GM23248 (cell line): ENCODE measurements at regions not wholly inside any gene's neighbourhood (a gene's known extent, or its start where the extent isn't known, plus 50 kb on each side); places are given as distances from the start of the nearest gene placed in this dataset.

Experiments
- DNase-seq: peaks from one replicate; pipeline ENCODE4 v3.0.0-alpha.2; 2015
- H2AFZ ChIP-seq: fragments of 200-600 bp; sonication (generic); 2 replicates; pipeline ENCODE4 v1.6.1; 2016; ENCODE audit warnings: antibody characterized with exemption
- H3F3A ChIP-seq: fragments of 200-600 bp; sonication (generic); 2 replicates; pipeline ENCODE4 v1.6.1; 2016; ENCODE audit warnings: mild to moderate bottlenecking, antibody characterized with exemption, mixed run types; ENCODE audit not compliant: insufficient read depth
- H3K27ac ChIP-seq: fragments of 200-600 bp; sonication (generic); 2 replicates; pipeline ENCODE4 v1.5.1; 2016; ENCODE audit warnings: mild to moderate bottlenecking
- H3K27me3 ChIP-seq: fragments of 200-600 bp; sonication (generic); replicated peaks from 2 replicates; pipeline ENCODE4 v1.6.1; 2016; ENCODE audit warnings: mild to moderate bottlenecking; ENCODE audit not compliant: insufficient read depth
- H3K36me3 ChIP-seq: fragments of 200-600 bp; sonication (generic); 2 replicates; pipeline ENCODE4 v1.6.1; 2016; ENCODE audit warnings: low read depth, mild to moderate bottlenecking
- H3K4me1 ChIP-seq: fragments of 200-600 bp; sonication (generic); 2 replicates; pipeline ENCODE4 v1.6.1; 2016; ENCODE audit warnings: mild to moderate bottlenecking; ENCODE audit not compliant: insufficient read depth
- H3K4me2 ChIP-seq: fragments of 200-600 bp; sonication (generic); one replicate; pipeline ENCODE4 v1.6.1; 2016; ENCODE audit warnings: mild to moderate bottlenecking; ENCODE audit not compliant: unreplicated experiment
- H3K4me3 ChIP-seq: fragments of 200-600 bp; sonication (generic); 2 replicates; pipeline ENCODE4 v1.5.1; 2016; ENCODE audit warnings: mild to moderate bottlenecking
- H3K79me2 ChIP-seq: fragments of 200-600 bp; sonication (generic); 2 replicates; pipeline ENCODE4 v1.6.1; 2016; ENCODE audit warnings: mild to moderate bottlenecking; ENCODE audit not compliant: insufficient read depth
- H3K9ac ChIP-seq: fragments of 200-600 bp; sonication (generic); 2 replicates; pipeline ENCODE4 v1.6.1; 2016; ENCODE audit warnings: mild to moderate bottlenecking
- H3K9me2 ChIP-seq: fragments of 200-600 bp; sonication (generic); 2 replicates; pipeline ENCODE4 v1.6.1; 2016; ENCODE audit warnings: mixed run types, mild to moderate bottlenecking, moderate library complexity; ENCODE audit not compliant: insufficient read depth
- H3K9me3 ChIP-seq: fragments of 200-600 bp; sonication (generic); one replicate; pipeline ENCODE4 v1.6.1; 2017; ENCODE audit warnings: low read depth
- H4K20me1 ChIP-seq: fragments of 200-600 bp; sonication (generic); 2 replicates; pipeline ENCODE4 v1.6.0; 2016; ENCODE audit not compliant: insufficient read depth
- EZH2 ChIP-seq: fragments of 200-600 bp; sonication (generic); IDR thresholded peaks from 2 replicates; pipeline ENCODE4 v1.6.1; 2018; ENCODE audit warnings: antibody characterized with exemption, mild to moderate bottlenecking; ENCODE audit not compliant: insufficient read depth, poor library complexity, severe bottlenecking
- EZH2phosphoT487 ChIP-seq: fragments of 200-600 bp; sonication (generic); IDR thresholded peaks from 2 replicates; pipeline ENCODE4 v1.6.1; 2018; ENCODE audit warnings: antibody characterized with exemption, moderate library complexity, mild to moderate bottlenecking, low read depth; ENCODE audit not compliant: insufficient read depth
- WGBS, 2 experiments: methylation state at CpG; one replicate each; pipeline ENCODE4 v1.1.6; 2015 to 2017; ENCODE audit warnings: low lambda C conversion rate in 2 of 2, low coverage in 1 of 2; ENCODE audit errors: missing lambda C conversion rate in 2 of 2; 5-methylcytosine and 5-hydroxymethylcytosine counted together
- in situ Hi-C: fragments of 300-500 bp; cut with MboI; formaldehyde crosslinking; loops from 2 replicates; pipeline ENCODE4 v1.15.0; 2020

GRCh38 chr6:51459958-51460357 lies 627.5 kb downstream of the PKHD1 start:
- no peaks in the 10 kb centered on the region for H3K79me2 ChIP-seq
- H3K4me2 ChIP-seq = no peak overlapping the region
- no peak for DNase-seq
- H3K27me3 ChIP-seq = no peaks in the 10 kb centered on the region
- no peaks in the 10 kb centered on the region for H3K9me3 ChIP-seq
- WGBS, 2 experiments = 7 to 11% methylated on average over 2 of the region's 2 CpGs
- no peaks in the 10 kb centered on the region for H3K4me1 ChIP-seq
- no peak for TF ChIP-seq EZH2
- TF ChIP-seq EZH2phosphoT487 = no peak
- no peaks in the 10 kb centered on the region for H3K36me3 ChIP-seq
- no peak overlapping the region for H3K9ac ChIP-seq
- no peak overlapping the region for H3K27ac ChIP-seq
- no peak overlapping the region for H2AFZ ChIP-seq
- H3K4me3 ChIP-seq = no peak overlapping the region
- no peaks in the 10 kb centered on the region for H3K9me2 ChIP-seq
- in situ Hi-C loops = no loop called here
- H3F3A ChIP-seq = no peaks in the 10 kb centered on the region
- H4K20me1 ChIP-seq = no peaks in the 10 kb centered on the region

GRCh38 chr6:51462896-51463295 lies 624.5 kb downstream of the PKHD1 start:
- H3K9me3 ChIP-seq = no peaks in the 10 kb centered on the region
- no peaks in the 10 kb centered on the region for H3K79me2 ChIP-seq
- H3K4me1 ChIP-seq = no peaks in the 10 kb centered on the region
- H3K27me3 ChIP-seq = no peaks in the 10 kb centered on the region
- no peaks in the 10 kb centered on the region for H4K20me1 ChIP-seq
- no peaks in the 10 kb centered on the region for H3F3A ChIP-seq
- no peak for DNase-seq
- H3K4me2 ChIP-seq = no peak overlapping the region
- in situ Hi-C loops = no loop called here
- no peak overlapping the region for H3K4me3 ChIP-seq
- no peak overlapping the region for H3K27ac ChIP-seq
- no peak overlapping the region for H3K9ac ChIP-seq
- no peaks in the 10 kb centered on the region for H3K9me2 ChIP-seq
- no peak overlapping the region for H2AFZ ChIP-seq
- TF ChIP-seq EZH2 (no peak), EZH2phosphoT487 (no peak)
- H3K36me3 ChIP-seq = no peaks in the 10 kb centered on the region

GRCh38 chr6:51463321-51463720 lies 624.1 kb downstream of the PKHD1 start:
- no peaks in the 10 kb centered on the region for H3K79me2 ChIP-seq
- H3K4me1 ChIP-seq = no peaks in the 10 kb centered on the region
- H3K9me3 ChIP-seq = no peaks in the 10 kb centered on the region
- TF ChIP-seq EZH2phosphoT487 (no peak), EZH2 (no peak)
- in situ Hi-C loops = no loop called here
- H3K9ac ChIP-seq = no peak overlapping the region
- no peak overlapping the region for H3K4me3 ChIP-seq
- H3K27ac ChIP-seq = no peak overlapping the region
- H3K27me3 ChIP-seq = no peaks in the 10 kb centered on the region
- no peak overlapping the region for H2AFZ ChIP-seq
- 22 to 23% methylated on average over 2 of the region's 2 CpGs for WGBS, 2 experiments
- H3K36me3 ChIP-seq = no peaks in the 10 kb centered on the region
- no peaks in the 10 kb centered on the region for H4K20me1 ChIP-seq
- no peaks in the 10 kb centered on the region for H3K9me2 ChIP-seq
- no peak for DNase-seq
- no peak overlapping the region for H3K4me2 ChIP-seq
- no peaks in the 10 kb centered on the region for H3F3A ChIP-seq

- Histone ChIP-seq H3K4me1 (no peaks in the 10 kb centered on the region), H3K9ac (no peak overlapping the region), H3K9me2 (no peaks in the 10 kb centered on the region), H3K36me3 (no peaks in the 10 kb centered on the region), H3K4me3 (no peak overlapping the region), H3K27ac (no peak overlapping the region), H4K20me1 (no peaks in the 10 kb centered on the region), H3K79me2 (no peaks in the 10 kb centered on the region), H3K4me2 (no peak overlapping the region), H3K27me3 (no peaks in the 10 kb centered on the region), H2AFZ (no peak overlapping the region), H3F3A (no peaks in the 10 kb centered on the region), H3K9me3 (no peaks in the 10 kb centered on the region)
- in situ Hi-C loops = no loop called here
- 29% methylated on average over 1 of the region's 1 CpG for WGBS, 2 experiments
- TF ChIP-seq EZH2 = no peak
- no peak for TF ChIP-seq EZH2phosphoT487
- DNase-seq = no peak
Measured at GRCh38 chr6:51464956-51465355, 622.5 kb downstream of the PKHD1 start.

GRCh38 chr6:51466427-51466826 lies 621.0 kb downstream of the PKHD1 start:
- Histone ChIP-seq H3K4me1 (no peaks in the 10 kb centered on the region), H3K79me2 (no peaks in the 10 kb centered on the region), H3K27me3 (no peaks in the 10 kb centered on the region), H2AFZ (no peak overlapping the region), H3K36me3 (no peaks in the 10 kb centered on the region), H3K4me3 (no peak overlapping the region), H3K4me2 (no peak overlapping the region), H3K9ac (no peak overlapping the region), H3F3A (no peaks in the 10 kb centered on the region), H3K9me3 (no peaks in the 10 kb centered on the region), H3K27ac (no peak overlapping the region), H3K9me2 (no peaks in the 10 kb centered on the region), H4K20me1 (no peaks in the 10 kb centered on the region)
- 39 to 45% methylated on average over 9 of the region's 9 CpGs for WGBS, 2 experiments
- TF ChIP-seq EZH2phosphoT487 (no peak), EZH2 (no peak)
- DNase-seq = no peak
- in situ Hi-C loops = no loop called here
